Activated CD4-positive, alpha-beta T cell treated with anti-CD3 and anti-CD28 coated beads, Interleukin-10, Interleukin-2, amounts not matched to agents 100 ng/mL and 50 ng/mL, durations not matched to agents 16 hours and 8 hours (primary cell): ENCODE measurements at regions not wholly inside any gene's neighbourhood (a gene's known extent, or its start where the extent isn't known, plus 50 kb on each side); places are given as distances from the start of the nearest gene placed in this dataset.

Source experiments
- DNase-seq: peaks from one replicate; pipeline ENCODE4 v3.0.0-alpha.2; 2020

DNA sequence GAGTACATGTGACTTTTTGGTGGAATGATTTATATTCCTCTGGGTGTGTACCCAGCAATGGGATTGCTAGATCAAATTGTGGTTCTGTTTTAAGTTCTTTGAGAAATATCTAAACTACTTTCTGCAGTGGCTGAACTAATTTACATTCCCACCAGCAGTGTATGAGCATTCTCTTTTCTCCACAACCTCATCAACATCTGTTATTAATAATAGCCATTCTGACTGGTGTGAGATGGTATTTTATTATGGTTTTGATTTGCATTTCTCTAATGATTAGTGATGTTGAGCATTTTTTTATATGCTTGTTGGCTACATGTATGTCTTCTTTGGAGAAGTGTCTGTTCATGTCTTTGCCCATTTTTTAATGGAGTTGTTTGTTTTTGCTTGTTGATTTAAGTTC is 267.4 kb upstream of the NT5C1B start:
- no peak for DNase-seq

- no peak for DNase-seq
Measured at GRCh38 chr2:18855027-18855426, 265.7 kb upstream of the NT5C1B start.

GRCh38 chr2:18849841-18850578 is 260.6 kb upstream of the NT5C1B start:
- DNase-seq = peak; percentile 6

DNA sequence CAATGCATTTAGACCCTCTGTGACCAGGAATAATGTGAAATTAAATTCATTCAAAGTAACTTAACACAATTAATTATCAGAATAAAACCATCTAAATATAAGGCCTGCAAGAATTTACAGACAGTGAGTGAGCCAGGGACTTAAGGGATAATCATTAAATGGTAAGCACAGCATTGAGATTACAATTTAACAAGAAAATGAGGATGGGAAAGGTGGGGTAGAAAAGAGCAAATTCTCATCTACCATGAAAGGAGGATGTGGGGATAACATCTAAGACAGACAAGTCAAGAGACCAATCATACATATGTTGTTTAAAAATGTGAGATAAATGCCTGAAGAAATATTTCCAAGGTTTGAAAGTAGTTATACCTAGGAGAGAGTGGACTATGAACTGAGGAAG is 259.3 kb upstream of the NT5C1B start:
- no peak for DNase-seq

DNA sequence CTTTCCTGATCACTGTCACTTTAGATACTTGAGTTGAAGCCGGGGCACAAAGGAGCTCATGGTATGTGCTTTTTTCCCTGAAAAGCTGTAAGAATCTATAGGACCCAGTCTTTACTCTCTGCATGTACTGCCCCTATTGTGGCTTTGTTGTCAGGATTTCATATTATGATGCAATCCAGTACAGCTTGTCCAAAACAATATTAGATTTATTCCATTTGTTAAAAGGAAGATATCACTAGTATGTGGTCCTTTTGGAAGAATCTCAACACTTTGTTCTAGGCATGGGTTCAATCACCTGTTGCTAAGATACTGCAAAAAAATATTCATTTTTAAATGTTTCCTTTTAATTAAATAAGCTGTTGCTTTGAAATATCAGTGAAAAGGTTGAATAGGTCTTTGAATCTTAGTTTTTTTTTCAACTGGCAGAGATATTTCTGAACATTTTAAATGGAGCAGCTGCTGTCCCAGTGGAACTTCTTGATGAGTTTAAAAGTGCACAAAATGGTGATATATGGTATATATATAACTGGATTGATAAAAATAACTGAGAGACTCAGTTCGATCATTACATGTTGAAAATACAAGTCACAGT is 256.6 kb upstream of the NT5C1B start:
- DNase-seq = no peak

DNA sequence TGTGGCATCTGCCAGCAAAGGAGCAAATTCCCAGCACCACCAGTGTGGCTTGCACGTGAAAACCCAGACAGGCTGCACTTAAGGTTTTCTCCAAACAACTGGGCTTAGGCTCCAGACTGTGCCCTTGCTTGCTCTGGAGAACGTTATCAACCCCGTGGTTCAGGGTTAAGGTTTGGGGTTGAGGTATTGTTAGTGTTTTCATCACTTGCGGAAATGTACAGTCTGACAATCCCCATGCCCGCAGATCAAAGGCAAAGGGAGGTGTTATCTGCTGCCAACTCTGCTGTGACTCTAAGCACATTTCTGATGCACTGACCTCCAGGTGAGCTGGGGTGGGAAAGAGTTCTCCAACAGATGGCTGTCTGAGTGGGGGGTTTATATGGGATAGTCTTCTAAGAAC is 253.5 kb upstream of the NT5C1B start:
- DNase-seq = no peak

GRCh38 chr2:18841248-18842150 is 252.1 kb upstream of the NT5C1B start:
- no peak for DNase-seq

GRCh38 chr2:18837240-18837639 is 247.9 kb upstream of the NT5C1B start:
- DNase-seq = no peak

DNA sequence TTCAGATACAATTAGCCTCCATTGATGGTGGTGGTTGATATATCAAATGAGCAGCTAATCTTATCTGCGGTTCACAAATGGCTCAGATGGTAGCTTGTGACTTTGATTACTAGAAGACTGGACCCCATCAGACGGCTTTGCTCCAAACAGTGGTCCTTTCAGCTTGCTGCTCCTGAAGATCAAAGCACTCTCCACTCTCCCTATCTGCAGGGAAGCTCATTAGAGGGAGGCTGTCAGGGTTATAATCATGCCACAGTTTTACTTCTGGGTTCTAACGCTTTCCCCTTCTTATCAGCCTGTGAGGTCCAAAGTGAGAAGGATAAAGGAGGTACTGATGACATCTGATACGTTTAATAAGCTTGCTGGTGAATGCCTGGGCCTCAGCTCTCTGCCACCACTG is 247.1 kb upstream of the NT5C1B start:
- DNase-seq = no peak

GRCh38 chr2:18835787-18836186 is 246.4 kb upstream of the NT5C1B start:
- no peak for DNase-seq

DNA sequence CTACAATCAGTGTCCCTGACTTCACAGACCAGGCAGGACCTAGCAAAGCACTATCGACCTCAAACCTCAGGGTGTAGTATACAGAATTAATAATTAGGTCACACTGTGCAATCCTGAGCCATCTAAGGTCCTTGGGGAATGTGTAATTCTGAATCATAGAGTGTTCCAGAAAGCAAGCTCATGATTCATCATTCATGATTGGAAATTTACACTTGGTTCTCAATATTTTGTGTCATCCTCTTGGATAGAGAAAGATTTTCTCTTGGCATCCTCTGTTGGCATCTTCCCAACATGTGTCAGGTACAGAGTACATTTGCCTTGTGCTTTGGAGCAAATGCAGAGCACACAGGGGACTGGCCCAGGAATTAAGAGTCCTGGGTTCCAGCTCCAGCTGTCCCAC is 245.0 kb upstream of the NT5C1B start:
- DNase-seq = no peak

GRCh38 chr2:18833941-18834340 is 244.6 kb upstream of the NT5C1B start:
- DNase-seq = no peak

DNA sequence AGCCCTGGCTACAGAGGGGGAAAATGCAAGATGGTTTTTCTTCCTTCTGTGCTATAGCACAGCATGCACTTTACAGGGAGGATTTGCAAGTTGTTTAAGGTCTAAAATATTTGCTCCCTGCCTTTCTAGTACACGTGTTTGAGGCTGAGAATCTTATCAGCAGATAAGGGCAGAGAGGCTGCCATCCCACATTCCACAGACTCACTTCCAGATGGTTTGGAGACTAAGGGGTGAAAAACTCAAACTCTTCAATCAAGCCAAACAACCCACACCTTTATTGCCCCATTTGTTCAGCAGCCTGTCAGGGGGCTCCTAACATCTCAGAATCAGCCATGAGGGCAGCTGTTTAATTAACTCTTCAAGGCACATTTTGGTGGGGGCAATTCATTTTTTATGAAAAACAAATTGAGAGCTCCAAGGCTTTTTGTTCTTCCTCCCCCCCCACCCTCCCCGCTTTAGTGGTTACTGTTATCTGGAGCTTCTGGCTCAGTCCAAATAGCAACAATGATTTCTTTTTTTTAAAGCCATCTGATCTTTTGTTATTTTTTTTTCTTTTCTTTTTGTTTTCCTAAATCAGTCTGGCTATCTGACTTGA is 242.6 kb upstream of the NT5C1B start:
- DNase-seq = no peak

- DNase-seq = no peak
Measured at GRCh38 chr2:18830962-18831361, 241.6 kb upstream of the NT5C1B start.

DNA sequence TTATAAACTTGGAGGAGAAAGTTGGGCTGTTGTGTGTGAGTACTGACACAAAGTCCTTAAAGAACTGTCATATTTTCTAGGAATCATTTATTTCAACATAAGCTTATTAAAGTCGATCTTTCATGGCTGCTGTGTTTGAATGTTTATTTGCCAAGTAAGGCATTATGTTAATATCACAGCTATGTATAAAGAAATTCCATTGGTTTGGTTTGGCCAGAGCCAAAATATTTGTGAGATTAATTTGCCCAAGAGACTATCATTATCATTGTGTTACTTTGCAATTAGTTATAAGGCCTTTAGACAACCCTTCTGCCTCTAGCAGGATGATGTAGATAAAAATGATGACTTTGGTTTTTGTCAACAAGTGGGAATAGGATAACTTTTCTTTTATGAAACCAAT is 240.6 kb upstream of the NT5C1B start:
- DNase-seq = no peak

DNA sequence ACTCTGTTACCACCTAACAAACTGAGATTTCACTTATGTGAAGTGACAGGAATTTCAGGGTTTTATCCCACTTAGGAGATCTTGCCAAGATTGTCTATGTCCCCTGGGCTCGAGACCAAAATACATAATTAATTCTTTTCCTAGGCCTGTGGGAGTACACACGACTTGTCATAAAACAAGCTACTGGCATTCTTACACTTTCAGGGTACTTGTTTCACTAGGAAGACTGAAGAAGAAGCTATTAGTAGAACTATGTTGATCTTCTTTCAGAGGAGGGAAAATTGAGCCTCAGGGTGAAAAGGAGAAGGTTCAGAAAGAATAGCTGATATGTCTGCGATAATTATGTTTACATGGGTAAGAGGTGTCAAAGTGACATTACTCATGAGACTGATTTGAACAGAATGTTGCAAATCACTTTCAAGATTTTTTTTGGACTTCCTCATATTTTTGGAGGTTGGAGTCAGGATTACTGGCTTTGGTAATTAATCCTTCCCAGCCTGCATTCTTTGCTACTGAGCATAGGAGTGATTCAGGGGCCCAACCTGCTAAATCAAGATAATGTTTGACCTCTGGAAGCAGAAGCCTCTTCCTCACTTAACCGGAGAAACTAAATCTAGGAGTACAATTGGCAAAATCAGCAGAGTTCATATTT is 240.0 kb upstream of the NT5C1B start:
- DNase-seq = no peak

- DNase-seq = no peak
Measured at GRCh38 chr2:18828296-18828695, 238.9 kb upstream of the NT5C1B start.

DNA sequence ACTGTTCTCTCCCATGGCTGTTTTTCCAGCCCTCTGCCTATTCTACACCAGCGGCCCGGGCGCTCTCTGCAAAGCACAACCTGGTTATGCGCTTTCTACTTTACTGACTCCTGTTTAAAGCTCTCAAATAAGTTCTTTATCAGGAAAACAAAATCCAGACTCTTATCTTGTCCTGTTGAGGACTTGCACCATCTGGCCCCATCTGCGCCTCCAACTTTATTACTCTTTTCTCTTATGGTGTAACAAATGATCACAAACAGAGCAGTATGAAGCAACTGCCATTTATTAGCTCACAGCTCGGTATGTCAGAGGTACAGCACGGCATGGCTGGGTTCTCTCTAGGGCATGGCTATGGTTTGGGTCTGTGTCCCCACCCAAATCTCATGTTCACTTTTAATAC is 236.5 kb upstream of the NT5C1B start:
- DNase-seq = no peak

DNA sequence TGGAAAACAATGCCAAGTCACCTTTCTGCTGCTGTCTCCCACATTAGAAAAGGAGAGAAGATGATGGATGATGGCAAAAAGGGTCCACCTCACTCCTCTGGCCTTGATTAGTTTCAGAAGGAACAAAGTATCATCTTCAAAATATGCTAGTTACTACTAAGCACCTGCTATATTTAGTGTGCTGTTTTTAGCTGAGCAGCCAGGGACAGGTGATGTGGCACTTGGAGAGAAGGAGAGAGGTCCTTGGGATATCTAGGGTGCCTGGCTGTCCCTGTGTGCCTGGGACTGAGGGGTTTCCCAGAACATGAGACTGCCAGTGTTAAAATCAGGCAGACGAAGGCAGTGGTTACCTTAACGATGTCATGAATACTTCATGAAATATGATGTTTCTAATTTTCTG is 235.5 kb upstream of the NT5C1B start:
- DNase-seq = no peak

- DNase-seq = no peak
Measured at GRCh38 chr2:18824325-18824790, 235.0 kb upstream of the NT5C1B start.

DNA sequence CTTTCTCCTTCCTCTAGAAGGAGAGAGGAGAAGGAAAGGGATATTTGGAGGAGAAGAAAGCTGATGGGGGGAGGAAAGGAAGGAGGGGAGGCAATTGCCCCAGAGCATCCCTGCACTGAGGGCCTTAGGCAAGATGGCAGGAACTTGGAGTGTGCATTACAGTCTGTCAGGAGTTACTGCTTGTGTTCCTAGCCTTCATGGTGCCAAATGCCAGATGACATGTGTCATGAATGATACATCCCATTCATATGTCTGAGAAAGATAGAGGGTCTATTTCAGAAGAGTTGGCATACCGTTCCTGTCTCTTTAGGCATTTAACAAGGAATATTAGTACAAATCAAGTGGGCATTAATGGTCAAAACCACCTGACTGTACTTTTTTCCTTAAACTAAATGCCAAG is 232.1 kb upstream of the NT5C1B start:
- no peak for DNase-seq

GRCh38 chr2:18820966-18821365 is 231.6 kb upstream of the NT5C1B start:
- DNase-seq = no peak

DNA sequence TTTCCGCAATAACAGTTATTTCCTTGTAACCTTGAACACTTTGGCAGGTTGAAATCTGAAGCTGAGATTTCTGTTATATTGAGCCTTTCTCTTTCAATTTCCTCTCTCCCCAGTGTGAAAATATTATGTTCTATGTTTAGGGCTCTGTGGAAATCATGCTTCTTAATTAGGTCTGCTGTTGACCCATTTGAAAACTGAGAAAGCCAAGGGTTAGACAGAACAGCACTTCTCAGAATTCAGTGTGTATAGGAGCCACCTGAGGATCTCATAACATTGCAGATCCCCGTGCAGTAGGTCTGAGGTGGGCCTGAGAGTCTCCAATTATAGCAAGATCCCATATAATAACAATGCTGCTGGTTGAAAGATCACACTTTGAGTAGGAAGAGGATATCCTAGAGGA is 230.2 kb upstream of the NT5C1B start:
- DNase-seq = no peak
